HG03442 (cell line): ENCODE measurements at regions not wholly inside any gene's neighbourhood (a gene's known extent, or its start where the extent isn't known, plus 50 kb on each side); places are given as distances from the start of the nearest gene placed in this dataset.

Source experiments
- ATAC-seq: cut with Tn5 transposase; IDR thresholded peaks from one replicate; pipeline ENCODE4 v1.9.1; 2021; ENCODE audit warnings: mild to moderate bottlenecking, moderate library complexity; ENCODE audit not compliant: unreplicated experiment

- peak; percentile 41 for ATAC-seq
Measured at GRCh38 chr3:22969276-22969675, 233.9 kb upstream of the UBE2E2 start.

GRCh38 chr3:22971497-22971896 is 231.6 kb upstream of the UBE2E2 start:
- no peak for ATAC-seq

GRCh38 chr3:22977042-22977441 is 226.1 kb upstream of the UBE2E2 start:
- no peak for ATAC-seq

GRCh38 chr3:22977650-22978289 is 225.4 kb upstream of the UBE2E2 start:
- peak; percentile 57 for ATAC-seq

- ATAC-seq: no peak
Measured at GRCh38 chr3:22979581-22979980, 223.5 kb upstream of the UBE2E2 start.

GRCh38 chr3:22980346-22980745 is 222.8 kb upstream of the UBE2E2 start:
- no peak for ATAC-seq

- ATAC-seq: no peak
Measured at GRCh38 chr3:22981166-22981565, 222.0 kb upstream of the UBE2E2 start.

GRCh38 chr3:22981861-22982260 is 221.3 kb upstream of the UBE2E2 start:
- no peak for ATAC-seq

- ATAC-seq: no peak
Measured at GRCh38 chr3:22982981-22983587, 220.0 kb upstream of the UBE2E2 start.

GRCh38 chr3:22986958-22987357 is 216.2 kb upstream of the UBE2E2 start:
- no peak for ATAC-seq

GRCh38 chr3:22988566-22988965 is 214.6 kb upstream of the UBE2E2 start:
- ATAC-seq: no peak

GRCh38 chr3:22989716-22990115 is 213.4 kb upstream of the UBE2E2 start:
- ATAC-seq: no peak

GRCh38 chr3:22990291-22991200 is 212.6 kb upstream of the UBE2E2 start:
- ATAC-seq: no peak

GRCh38 chr3:22994781-22995180 is 208.3 kb upstream of the UBE2E2 start:
- ATAC-seq: no peak

GRCh38 chr3:22996920-22997571 is 206.1 kb upstream of the UBE2E2 start:
- no peak for ATAC-seq

GRCh38 chr3:23000371-23000770 is 202.8 kb upstream of the UBE2E2 start:
- ATAC-seq: no peak

GRCh38 chr3:23002151-23002550 is 201.0 kb upstream of the UBE2E2 start:
- ATAC-seq: no peak

GRCh38 chr3:23002836-23003732 is 200.0 kb upstream of the UBE2E2 start:
- ATAC-seq: no peak

- no peak for ATAC-seq
Measured at GRCh38 chr3:23003733-23004046, 199.4 kb upstream of the UBE2E2 start.

- ATAC-seq: no peak
Measured at GRCh38 chr3:23004971-23005370, 198.2 kb upstream of the UBE2E2 start.
